GM21723 (cell line): ENCODE measurements at regions not wholly inside any gene's neighbourhood (a gene's known extent, or its start where the extent isn't known, plus 50 kb on each side); places are given as distances from the start of the nearest gene placed in this dataset.
"Not testable (repeated sequence)": the region's sequence is repeated elsewhere in the genome, so short reads cannot be mapped to it uniquely, and the experiment has no call there.

Experiments used
- ATAC-seq: cut with Tn5 transposase; IDR thresholded peaks from one replicate; pipeline ENCODE4 v1.9.1; 2021; ENCODE audit warnings: mild to moderate bottlenecking, moderate library complexity; ENCODE audit not compliant: unreplicated experiment

DNA sequence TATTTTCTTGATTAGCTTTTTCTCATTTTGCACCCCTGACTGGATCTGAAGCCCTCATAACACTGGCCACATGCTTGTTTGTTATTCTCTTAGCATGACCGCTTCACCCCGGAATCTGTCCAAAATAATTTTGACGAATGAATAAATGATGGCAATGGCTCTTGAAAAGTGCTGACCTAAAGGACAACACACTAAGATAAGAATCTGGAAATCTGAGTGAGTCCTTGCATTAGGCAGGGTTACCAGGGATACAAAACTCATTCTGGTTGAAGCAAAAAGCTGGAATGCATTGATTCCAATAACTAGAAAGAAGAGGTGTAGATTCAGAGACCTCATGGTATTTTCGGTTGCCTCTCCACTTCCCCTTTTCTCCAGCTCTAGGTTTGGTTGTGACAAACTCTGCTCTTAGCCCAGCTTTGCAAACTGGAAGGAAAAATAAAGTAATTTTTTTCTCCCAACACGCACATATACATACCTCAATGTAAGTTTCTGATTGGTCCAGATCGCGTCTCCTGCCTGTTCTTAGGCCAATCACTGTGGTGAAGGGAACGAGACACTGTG lies 157.4 kb downstream of the SKIDA1 start:
- peak; percentile 68 for ATAC-seq

DNA sequence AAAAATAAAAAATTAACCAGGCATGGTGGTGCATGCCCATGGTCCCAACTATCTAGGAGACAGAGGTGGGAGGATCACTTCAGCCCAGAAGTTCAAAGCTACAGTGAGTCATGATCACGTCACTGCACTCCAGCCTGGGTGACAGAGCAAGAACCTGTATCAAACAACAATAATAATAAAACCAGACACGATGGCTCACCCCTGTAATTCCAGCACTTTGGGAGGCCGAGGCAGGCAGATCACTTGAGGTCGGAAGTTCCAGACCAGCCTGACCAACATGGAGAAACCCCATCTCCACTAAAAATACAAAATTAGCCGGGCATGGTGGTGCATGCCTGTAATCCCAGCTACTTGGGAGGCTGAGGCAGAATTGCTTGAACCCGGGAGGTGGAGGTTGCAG lies 159.4 kb downstream of the SKIDA1 start:
- ATAC-seq = not testable (repeated sequence)

GRCh38 chr10:21364196-21365114 lies 161.0 kb downstream of the SKIDA1 start:
- no peak for ATAC-seq

DNA sequence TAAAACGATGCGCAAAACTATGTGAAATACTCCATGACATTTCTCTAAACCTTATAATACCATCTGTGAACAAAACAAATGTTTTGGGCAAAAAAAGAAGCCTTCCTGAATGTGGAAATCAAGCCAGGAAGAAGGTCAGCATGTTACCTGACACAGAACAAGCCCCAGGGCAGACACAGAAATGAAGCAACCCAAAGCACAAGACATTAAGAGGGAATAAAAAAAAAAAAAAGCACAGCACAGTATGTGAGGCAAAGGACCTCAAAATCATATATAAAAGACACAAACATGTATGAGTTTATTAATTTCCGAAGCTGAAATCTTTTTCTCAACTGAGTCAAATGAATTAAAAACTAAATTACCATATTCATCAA lies 161.8 kb downstream of the SKIDA1 start:
- no peak for ATAC-seq

DNA sequence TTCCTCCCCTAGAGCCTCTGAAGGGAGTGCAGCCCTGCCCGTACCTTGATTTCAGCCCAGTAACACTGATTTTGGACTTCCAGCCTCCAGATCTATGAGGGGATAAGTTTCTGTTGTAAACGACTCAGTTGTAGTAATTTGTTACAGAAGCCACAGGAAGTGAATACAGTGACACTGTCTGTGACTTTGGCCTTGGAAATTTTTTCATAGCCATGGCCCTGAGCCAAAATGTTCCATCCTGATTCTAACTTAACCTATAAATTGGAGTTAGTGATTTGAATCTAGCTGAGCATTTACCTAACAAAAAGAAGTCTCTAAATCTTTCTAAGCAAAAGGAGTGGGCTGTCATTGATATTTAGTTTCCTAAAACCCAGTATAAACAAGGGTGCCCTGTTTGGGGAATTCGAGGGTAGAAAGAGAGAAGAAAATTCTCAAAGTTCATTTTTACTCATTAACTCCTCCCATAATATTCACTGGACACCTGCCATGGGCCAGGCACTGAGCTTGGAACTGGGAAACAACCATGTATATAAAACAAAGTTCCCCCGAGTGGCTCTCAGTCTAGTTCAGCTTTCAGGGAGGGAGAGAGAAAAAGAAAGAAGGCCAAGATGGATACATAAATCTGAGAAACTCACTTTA lies 162.3 kb downstream of the SKIDA1 start:
- no peak for ATAC-seq

DNA sequence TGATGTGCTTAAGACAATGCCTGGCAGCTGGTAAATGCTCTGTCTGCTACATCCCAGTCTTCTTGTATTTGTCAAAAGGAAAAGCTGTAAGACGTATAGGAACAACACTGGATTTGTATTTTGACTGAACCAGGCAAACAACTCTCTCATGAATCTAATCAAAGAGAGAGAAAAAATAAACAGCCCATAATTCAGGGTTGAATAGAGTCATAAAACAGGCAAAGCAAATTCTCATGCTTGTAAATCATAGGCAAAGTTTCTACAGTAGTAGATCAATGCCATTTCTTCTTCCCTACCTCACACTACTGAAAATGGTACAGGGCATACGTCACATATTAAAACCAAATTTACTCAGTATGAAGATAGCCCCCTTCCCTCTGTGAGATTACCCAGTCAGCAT lies 166.3 kb downstream of the SKIDA1 start:
- ATAC-seq = no peak

- ATAC-seq = no peak
Observed at GRCh38 chr10:21355591-21356011, 169.9 kb downstream of the SKIDA1 start.

DNA sequence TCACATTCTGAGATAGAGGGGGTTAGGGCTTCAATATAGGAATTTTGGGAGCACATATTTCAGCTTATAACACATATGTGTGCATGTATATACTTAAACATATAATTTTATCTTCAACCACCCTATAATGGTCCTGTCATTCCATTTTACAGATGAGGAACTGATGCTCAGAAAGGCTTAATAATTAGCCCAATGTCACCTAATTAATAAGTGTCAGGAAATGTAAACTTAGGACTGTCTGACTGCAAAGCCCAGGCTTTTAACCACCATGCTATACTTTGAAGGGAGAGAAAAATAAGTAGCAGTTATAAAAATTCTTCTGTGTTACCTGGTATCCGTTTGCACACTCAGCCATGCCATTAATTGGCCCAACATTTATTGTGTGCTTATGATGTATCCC lies 172.6 kb downstream of the SKIDA1 start:
- ATAC-seq = no peak

DNA sequence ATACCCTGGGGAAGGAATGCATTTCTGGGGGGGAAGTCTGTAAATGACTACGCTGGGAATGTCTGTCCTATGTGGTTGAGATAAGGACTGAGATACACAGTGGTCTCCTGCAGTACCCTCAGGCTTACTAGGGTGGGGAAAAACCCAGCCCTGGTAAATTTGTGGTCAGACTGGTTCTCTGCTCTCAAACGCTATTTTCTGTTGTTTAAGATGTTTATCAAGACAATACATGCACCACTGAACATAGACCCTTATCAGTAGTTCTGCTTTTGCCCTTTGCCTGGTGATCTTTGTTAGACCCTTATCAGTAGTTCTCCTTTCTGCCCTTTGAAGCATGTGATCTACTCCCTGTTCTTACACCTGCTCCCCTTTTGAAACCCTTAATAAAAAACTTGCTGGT lies 173.9 kb downstream of the SKIDA1 start:
- ATAC-seq = not testable (repeated sequence)

GRCh38 chr10:21349912-21350286 lies 175.6 kb downstream of the SKIDA1 start:
- ATAC-seq = no peak

DNA sequence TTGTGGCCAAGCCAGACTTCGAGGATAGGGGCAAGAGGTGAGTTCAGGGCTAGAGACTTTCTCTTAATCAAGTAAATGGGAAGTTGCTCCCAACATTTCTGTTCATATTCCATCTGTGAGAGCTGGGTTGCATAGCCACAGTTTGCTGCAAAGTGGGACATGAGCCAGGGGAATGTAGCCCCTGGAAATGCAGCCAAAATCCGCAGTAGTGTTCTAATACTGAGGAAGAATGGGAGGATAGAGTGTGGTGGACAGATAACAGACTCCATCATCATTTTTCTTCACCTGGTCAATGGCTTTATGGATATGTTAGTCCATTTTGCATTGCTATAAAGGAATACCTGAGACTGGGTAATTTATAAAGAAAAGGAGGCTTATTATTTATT lies 177.7 kb downstream of the SKIDA1 start:
- ATAC-seq = no peak

DNA sequence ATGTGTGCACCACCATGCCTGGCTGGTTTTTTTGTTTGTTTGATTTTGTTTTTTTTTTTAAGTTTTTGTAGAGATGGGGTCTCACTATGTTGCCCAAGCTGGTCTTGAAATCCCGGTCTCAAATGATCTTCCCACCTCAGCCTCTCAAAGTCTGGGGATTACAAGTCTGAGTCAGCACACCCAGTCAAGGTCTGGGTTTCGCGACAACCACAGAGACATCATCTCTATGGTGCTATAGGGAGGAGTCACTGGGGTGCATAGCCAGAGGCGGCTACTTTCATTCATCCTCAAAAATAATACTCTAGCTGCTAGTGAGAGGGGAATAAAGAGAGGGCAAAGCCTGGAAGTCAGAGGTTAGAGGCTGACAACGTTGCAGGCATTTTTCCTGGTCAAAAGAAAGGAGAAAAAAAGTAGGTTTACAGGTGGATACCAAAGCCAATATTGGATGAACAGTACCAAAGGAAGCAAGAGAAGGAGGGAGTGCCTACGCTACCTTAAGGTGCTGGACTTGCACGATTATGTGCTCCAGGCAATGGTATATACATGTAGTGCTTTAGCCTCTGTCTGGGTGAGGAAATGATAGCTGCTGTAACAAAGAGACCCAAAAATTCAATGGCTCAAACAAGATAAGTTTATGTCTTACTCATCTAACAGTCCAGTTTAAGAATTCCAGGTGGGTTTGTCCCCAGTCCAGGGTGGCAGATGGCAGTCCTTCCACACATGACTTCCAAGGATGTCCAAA lies 178.3 kb downstream of the SKIDA1 start:
- no peak for ATAC-seq

- no peak for ATAC-seq
Observed at GRCh38 chr10:21343087-21343486, 182.4 kb downstream of the SKIDA1 start.

- ATAC-seq = not testable (repeated sequence)
Observed at GRCh38 chr10:21342499-21342898, 183.0 kb downstream of the SKIDA1 start.

GRCh38 chr10:21340331-21340730 lies 185.2 kb downstream of the SKIDA1 start:
- no peak for ATAC-seq

DNA sequence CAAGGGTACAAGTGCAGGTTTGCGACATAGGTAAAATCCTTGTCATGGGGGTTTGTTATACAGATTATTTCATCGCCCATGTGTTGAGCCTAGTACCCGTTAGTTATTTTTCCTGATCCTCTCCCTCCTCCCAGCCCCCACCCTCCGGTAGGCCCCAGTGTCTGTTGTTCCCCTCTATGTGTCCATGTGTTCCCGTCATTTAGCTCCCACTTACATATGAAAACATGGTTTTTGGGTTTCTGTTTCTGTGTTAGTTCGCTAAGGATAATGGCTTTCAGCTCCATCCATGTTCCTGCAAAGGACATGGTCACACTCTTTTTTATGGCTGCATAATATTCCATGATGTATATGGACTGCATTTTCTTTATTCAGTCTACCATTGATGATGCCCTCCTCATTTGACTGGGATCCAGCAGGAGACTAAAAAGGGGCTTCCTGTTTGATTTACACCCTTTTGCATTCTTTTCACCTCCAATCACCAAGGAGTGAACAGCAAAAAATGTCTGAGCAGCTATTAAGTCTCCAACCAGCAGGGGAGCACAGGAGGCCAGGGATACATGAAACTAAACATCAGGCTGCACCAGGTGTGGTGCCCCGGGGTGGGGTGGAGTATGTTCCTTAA lies 188.2 kb downstream of the SKIDA1 start:
- no peak for ATAC-seq

DNA sequence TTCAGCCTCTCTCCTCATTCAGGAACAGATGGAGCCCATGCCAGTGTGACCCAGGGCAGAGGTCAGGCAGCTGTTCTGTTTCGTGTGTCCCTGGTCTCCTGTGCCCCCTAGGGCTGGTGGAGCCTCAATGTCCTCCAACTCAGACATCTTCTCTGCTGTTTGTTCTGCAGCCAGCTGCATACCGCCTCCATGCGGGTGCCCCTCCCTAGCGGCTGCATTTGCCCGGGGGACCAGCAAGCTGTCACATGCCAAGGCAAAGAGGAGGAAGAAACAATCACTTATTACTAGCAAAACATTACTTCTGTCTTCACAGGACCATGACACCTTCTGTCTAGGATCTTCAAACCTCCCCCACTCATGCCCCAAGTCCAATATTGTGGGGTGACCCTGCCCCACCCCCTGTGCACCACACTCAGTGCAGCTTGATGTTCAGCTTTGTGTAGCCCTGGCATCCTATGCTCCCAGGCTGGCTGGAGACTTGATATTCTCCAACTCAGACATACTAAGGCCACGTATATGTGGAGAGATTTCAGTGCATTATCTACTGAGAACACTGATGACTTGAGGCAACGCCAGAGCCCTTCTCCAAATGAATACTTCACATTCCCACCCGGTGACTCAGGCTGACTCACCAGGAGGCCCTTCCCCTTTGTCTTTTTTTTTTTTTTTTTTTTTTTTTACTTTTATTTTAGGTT lies 188.9 kb downstream of the SKIDA1 start:
- ATAC-seq = no peak

DNA sequence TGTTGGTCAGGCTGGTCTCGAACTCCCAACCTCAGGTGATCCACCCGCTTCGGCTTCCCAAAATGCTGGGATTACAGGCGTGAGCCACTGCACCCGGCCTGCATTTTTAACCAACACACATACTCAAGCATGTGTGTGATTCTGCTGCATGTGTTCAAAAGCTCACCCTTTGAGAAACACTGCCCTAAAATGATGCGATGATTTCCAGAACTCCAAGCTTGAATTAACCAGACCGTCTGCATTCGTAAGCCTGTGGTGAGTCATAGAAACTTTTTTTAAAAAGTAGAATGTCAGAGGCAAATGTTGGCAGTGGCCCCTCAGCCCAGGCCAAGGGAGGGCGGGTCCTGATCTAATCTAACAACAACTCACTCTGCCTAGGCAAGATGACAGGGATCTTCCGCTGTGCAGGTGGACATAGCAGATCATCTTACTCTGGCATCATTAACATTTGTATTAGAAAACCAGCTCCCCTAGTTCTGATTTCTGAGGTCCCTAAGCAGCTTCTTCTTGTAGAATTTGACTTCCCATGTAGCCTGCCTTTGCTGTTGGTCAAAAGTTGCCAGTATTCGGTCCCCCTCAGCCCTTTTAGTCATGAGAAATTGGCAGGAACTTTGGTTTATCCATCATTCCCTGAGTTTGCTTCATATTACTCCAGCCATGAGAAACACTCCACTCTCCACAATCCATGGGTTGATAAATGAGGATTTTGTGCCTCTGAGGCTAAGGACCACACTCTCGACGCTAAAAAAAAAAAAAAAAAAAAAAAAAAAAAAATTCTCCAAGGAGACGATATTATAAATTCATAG lies 190.4 kb downstream of the SKIDA1 start:
- ATAC-seq = no peak

DNA sequence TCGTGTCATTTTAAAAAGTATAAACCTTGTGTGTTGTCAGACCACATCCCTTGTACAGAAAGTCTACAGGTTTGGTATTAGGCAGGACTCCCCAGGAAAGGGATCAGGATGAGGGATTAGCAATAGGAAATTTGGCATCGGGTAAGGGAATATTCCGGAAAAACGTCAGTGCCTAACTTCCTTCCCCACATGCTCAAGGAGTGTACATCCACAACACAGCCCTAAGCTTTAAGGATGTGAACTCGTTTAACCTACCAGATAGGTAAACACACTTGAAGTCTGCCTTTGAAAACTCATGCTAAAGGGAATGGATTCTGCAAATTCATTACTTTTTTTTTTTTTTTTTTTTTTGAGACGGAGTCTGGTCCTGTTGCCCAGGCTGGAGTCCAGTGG lies 194.9 kb downstream of the SKIDA1 start:
- ATAC-seq = no peak
